Skeletal muscle tissue (tissue), 3 donors: ENCODE measurements at regions not wholly inside any gene's neighbourhood (a gene's known extent, or its start where the extent isn't known, plus 50 kb on each side); places are given as distances from the start of the nearest gene placed in this dataset.

Experiments used
- H3K27ac ChIP-seq: one replicate; pipeline ENCODE4 v1.7.0; 2013; ENCODE audit warnings: mild to moderate bottlenecking, low read depth, low read length, inconsistent platforms
- H3K27me3 ChIP-seq, 3 donors: one replicate each; pipeline ENCODE4 v1.7.0; 2013; ENCODE audit warnings: low read length in 3 of 3; ENCODE audit not compliant: control insufficient read depth in 3 of 3, insufficient read depth in 3 of 3
- H3K36me3 ChIP-seq, 3 donors: one replicate each; pipeline ENCODE4 v1.7.0; 2013; ENCODE audit warnings: low read length in 3 of 3; ENCODE audit not compliant: control insufficient read depth in 3 of 3, insufficient read depth in 3 of 3
- H3K4me1 ChIP-seq, 3 donors: one replicate each; pipeline ENCODE4 v1.7.0; 2013; ENCODE audit warnings: low read length in 3 of 3, mild to moderate bottlenecking in 3 of 3; ENCODE audit not compliant: control insufficient read depth in 3 of 3, insufficient read depth in 3 of 3
- H3K4me3 ChIP-seq, 3 donors: one replicate each; pipeline ENCODE4 v1.7.0; 2013; ENCODE audit warnings: low read length in 3 of 3
- H3K9ac ChIP-seq, 3 donors: one replicate each; pipeline ENCODE4 v1.7.0; 2013; ENCODE audit warnings: low read length in 3 of 3, mild to moderate bottlenecking in 3 of 3, moderate library complexity in 2 of 3, low read depth in 1 of 3
- H3K9me3 ChIP-seq, 3 donors: one replicate each; pipeline ENCODE4 v1.7.0; 2013; ENCODE audit warnings: low read length in 3 of 3; ENCODE audit not compliant: control insufficient read depth in 3 of 3
- donor health status: Osteomylitis.

GRCh38 chr5:3854188-3854821 is 258.7 kb downstream of the IRX1 start:
- Histone ChIP-seq H3K4me1 (no peaks in the 10 kb centered on the region), H3K27ac (no peak overlapping the region), H3K36me3 (no peaks in the 10 kb centered on the region), H3K4me3 (no peak overlapping the region), H3K9ac (no peak overlapping the region), H3K27me3 (no peaks in the 10 kb centered on the region), H3K9me3 (no peaks in the 10 kb centered on the region)

GRCh38 chr5:3856036-3856435 is 260.4 kb downstream of the IRX1 start:
- Histone ChIP-seq H3K9me3 (peaks cover 0 to 2% (median 0%) of the 10 kb centered on the region in 3 donors), H3K4me1 (no peaks in the 10 kb centered on the region), H3K27me3 (no peaks in the 10 kb centered on the region)

GRCh38 chr5:3858524-3858923 is 262.9 kb downstream of the IRX1 start:
- Histone ChIP-seq H3K4me3 (no peak overlapping the region), H3K4me1 (no peaks in the 10 kb centered on the region), H3K9me3 (peaks cover 0 to 2% (median 0%) of the 10 kb centered on the region in 3 donors), H3K36me3 (no peaks in the 10 kb centered on the region), H3K9ac (no peak overlapping the region), H3K27me3 (no peaks in the 10 kb centered on the region), H3K27ac (no peak overlapping the region)

More at GRCh38 chr5:3856036-3856435, 260.4 kb downstream of the IRX1 start:
- Histone ChIP-seq H3K36me3 (no peaks in the 10 kb centered on the region), H3K27ac (no peak overlapping the region), H3K4me3 (no peak overlapping the region), H3K9ac (no peak overlapping the region)

- no peak overlapping the region for H3K9ac ChIP-seq
- H3K4me3 ChIP-seq, result no peak overlapping the region
- no peak overlapping the region for H3K27ac ChIP-seq
- H3K4me1 ChIP-seq, result no peaks in the 10 kb centered on the region
- H3K27me3 ChIP-seq, result no peaks in the 10 kb centered on the region
- H3K9me3 ChIP-seq, result peaks cover 0 to 7% (median 0%) of the 10 kb centered on the region in 3 donors
- H3K36me3 ChIP-seq, result no peaks in the 10 kb centered on the region
These were observed 267.3 kb downstream of the IRX1 start for GRCh38 chr5:3862906-3863305.

- H3K27me3 ChIP-seq, result no peaks in the 10 kb centered on the region
- no peaks in the 10 kb centered on the region for H3K36me3 ChIP-seq
- H3K9me3 ChIP-seq, result no peaks in the 10 kb centered on the region
- no peak overlapping the region for H3K9ac ChIP-seq
- no peak overlapping the region for H3K4me3 ChIP-seq
- no peaks in the 10 kb centered on the region for H3K4me1 ChIP-seq
- H3K27ac ChIP-seq, result no peak overlapping the region
These were observed 279.5 kb downstream of the IRX1 start for GRCh38 chr5:3875144-3875543.

GRCh38 chr5:3878267-3878666 is 282.6 kb downstream of the IRX1 start:
- Histone ChIP-seq H3K27me3 (no peaks in the 10 kb centered on the region), H3K4me1 (no peaks in the 10 kb centered on the region), H3K36me3 (no peaks in the 10 kb centered on the region), H3K4me3 (no peak overlapping the region), H3K9me3 (peaks cover 0 to 4% (median 0%) of the 10 kb centered on the region in 3 donors), H3K9ac (no peak overlapping the region), H3K27ac (no peak overlapping the region)

GRCh38 chr5:3883040-3883439 is 287.4 kb downstream of the IRX1 start:
- no peaks in the 10 kb centered on the region for H3K27me3 ChIP-seq
- peaks cover 0 to 4% (median 0%) of the 10 kb centered on the region in 3 donors for H3K9me3 ChIP-seq
- H3K9ac ChIP-seq, result no peak overlapping the region
- H3K4me1 ChIP-seq, result no peaks in the 10 kb centered on the region
- no peak overlapping the region for H3K4me3 ChIP-seq
- no peak overlapping the region for H3K27ac ChIP-seq
- H3K36me3 ChIP-seq, result no peaks in the 10 kb centered on the region

GRCh38 chr5:3886524-3887451 is 291.2 kb downstream of the IRX1 start:
- Histone ChIP-seq H3K4me1 (no peaks in the 10 kb centered on the region), H3K9ac (no peak overlapping the region), H3K27ac (no peak overlapping the region), H3K4me3 (no peak overlapping the region), H3K36me3 (no peaks in the 10 kb centered on the region), H3K9me3 (peaks cover 0 to 4% (median 0%) of the 10 kb centered on the region in 3 donors), H3K27me3 (peaks cover 0 to 4% (median 0%) of the 10 kb centered on the region in 3 donors)

GRCh38 chr5:3888310-3888709 is 292.7 kb downstream of the IRX1 start:
- H3K36me3 ChIP-seq, result no peaks in the 10 kb centered on the region
- H3K9me3 ChIP-seq, result no peaks in the 10 kb centered on the region
- no peak overlapping the region for H3K4me3 ChIP-seq
- H3K4me1 ChIP-seq, result no peaks in the 10 kb centered on the region
- H3K9ac ChIP-seq, result no peak overlapping the region
- no peak overlapping the region for H3K27ac ChIP-seq
- peaks cover 0 to 4% (median 0%) of the 10 kb centered on the region in 3 donors for H3K27me3 ChIP-seq
